HepG2 (cell line): ENCODE measurements at regions not wholly inside any gene's neighbourhood (a gene's known extent, or its start where the extent isn't known, plus 50 kb on each side); places are given as distances from the start of the nearest gene placed in this dataset.

Experiments used
- CTCF ChIP-seq: sonication (generic); formaldehyde crosslinking; IDR thresholded peaks from 2 replicates; pipeline ENCODE4 v1.5.0; 2020; ENCODE audit warnings: mild to moderate bottlenecking, missing genetic modification reagents, moderate library complexity
- MZF1 ChIP-seq: sonication (generic); formaldehyde crosslinking; IDR thresholded peaks from 2 replicates; pipeline ENCODE4 v1.8.1; 2023; ENCODE audit warnings: mild to moderate bottlenecking, missing genetic modification reagents, borderline replicate concordance
- POLR2A ChIP-seq, 2 experiments: IDR thresholded peaks; 2 replicates each; pipeline ENCODE4 v1.6.1; 2011; ENCODE audit warnings: low read depth in 2 of 2, low read length in 2 of 2, mild to moderate bottlenecking in 1 of 2, moderate library complexity in 1 of 2; ENCODE audit not compliant: insufficient read depth in 1 of 2
- SP140L ChIP-seq: sonication (generic); formaldehyde crosslinking; IDR thresholded peaks from 2 replicates; pipeline ENCODE4 v1.4.0; 2020; ENCODE audit warnings: missing genetic modification reagents, borderline replicate concordance
- TAF1 ChIP-seq: sonication (generic); formaldehyde crosslinking; IDR thresholded peaks from 2 replicates; pipeline ENCODE4 v1.4.0; 2020; ENCODE audit warnings: missing genetic modification reagents
- ZBTB49 ChIP-seq: sonication (generic); formaldehyde crosslinking; IDR thresholded peaks from 2 replicates; pipeline ENCODE4 v1.4.0; 2020; ENCODE audit warnings: missing genetic modification reagents, borderline replicate concordance
- ZNF292 ChIP-seq: sonication (generic); formaldehyde crosslinking; IDR thresholded peaks from 2 replicates; pipeline ENCODE4 v1.8.1; 2022; ENCODE audit warnings: mild to moderate bottlenecking, low read depth, missing genetic modification reagents, borderline replicate concordance

GRCh38 chr21:22889445-22889844 lies 1891.2 kb downstream of the NCAM2 start:
- no peak for TF ChIP-seq ZBTB49 (CRISPR knock-in tag)
- no peak for TF ChIP-seq SP140L
- TF ChIP-seq POLR2A (IDR thresholded peaks at IDR 0.05; ENCODE audit: insufficient read depth in 1 of 2, low read depth in 2 of 2, low read length in 2 of 2), result no peak
- TF ChIP-seq CTCF (CRISPR knock-in tag), result no peak
- TF ChIP-seq ZNF292 (CRISPR knock-in tag), result no peak
- no peak for TF ChIP-seq TAF1 (CRISPR knock-in tag)
- TF ChIP-seq MZF1 (CRISPR knock-in tag), result no peak
